ENCODE measurements at regions not wholly inside any gene's neighbourhood (a gene's known extent, or its start where the extent isn't known, plus 50 kb on each side); places are given as distances from the start of the nearest gene placed in this dataset.

- no peak overlapping the region; the same call in 1 of the 2 replicates for H4K91ac ChIP-seq (ENCODE audit: insufficient read depth, low read depth, low read length)
- H3K36me3 ChIP-seq (ENCODE audit: control insufficient read depth, insufficient read depth, low read length) = no peaks in the 10 kb centered on the region
- H3K9me1 ChIP-seq (ENCODE audit: insufficient read depth, low read length) = no peaks in the 10 kb centered on the region
- no peak overlapping the region for H2BK20ac ChIP-seq (ENCODE audit: low read depth, low read length)
- peak; percentile 33 for DNase-seq
- no TSS peak for BruUV-seq (replicated peaks)
- H3K27me3 ChIP-seq (ENCODE audit: control insufficient read depth, insufficient read depth, low read length) = no peaks in the 10 kb centered on the region
- H3K14ac ChIP-seq (replicated peaks; ENCODE audit: low read depth, low read length) = no peak overlapping the region
- no peak overlapping the region for H3K23ac ChIP-seq (ENCODE audit: low read depth, low read length)
- H2BK120ac ChIP-seq (ENCODE audit: low read depth, low read length) = 0 out of 2 replicates have a peak overlapping the region, but pooled peaks have one; percentile 40
- no peak overlapping the region for H3K4me2 ChIP-seq (ENCODE audit: low read depth, low read length)
- intact Hi-C loops (cut with micrococcal nuclease) (no loop called here), in situ Hi-C loops (cut with MboI; ENCODE audit: low sequenced_read_pairs) (no loop called here), dilution Hi-C loops (cut with HindIII; ENCODE audit: low sequenced_read_pairs, unreplicated experiment) (no loop called here)
- peaks cover 15% of the 10 kb centered on the region for H3K9me3 ChIP-seq (ENCODE audit: control insufficient read depth, insufficient read depth, low read length)
- no peak overlapping the region for H3K56ac ChIP-seq (ENCODE audit: extremely low read depth, insufficient read depth, low read length)
- 0 out of 4 replicates have a peak overlapping the region, but pooled peaks of 1 of the 2 experiments have one; percentile 9 for H4K8ac ChIP-seq (ENCODE audit: low read depth in 2 of 2, low read length in 2 of 2)
- H2AK9ac ChIP-seq (replicated peaks; ENCODE audit: low read depth, low read length, poor library complexity) = no peak overlapping the region
- H4K5ac ChIP-seq (ENCODE audit: low read depth, low read length) = no peak overlapping the region
- no peak overlapping the region for H3K18ac ChIP-seq (ENCODE audit: low read depth, low read length)
- H4K20me1 ChIP-seq (ENCODE audit: insufficient read depth, low read length) = no peaks in the 10 kb centered on the region
- H2AK5ac ChIP-seq (ENCODE audit: low read depth, low read length) = no peak overlapping the region
- CTCF ChIA-PET = no interaction called here
- no peak for TF ChIP-seq MAFK (IDR thresholded peaks at IDR 0.05; ENCODE audit: low read depth, low read length)
- no peak overlapping the region for H2AFZ ChIP-seq (replicated peaks; ENCODE audit: low read length, poor library complexity)
- H3K9ac ChIP-seq (ENCODE audit: low read depth, low read length) = no peak overlapping the region
- H3K27ac ChIP-seq (ENCODE audit: insufficient read depth, low read length) = no peak overlapping the region
- H3K4me1 ChIP-seq (ENCODE audit: control insufficient read depth, insufficient read depth, low read length) = no peaks in the 10 kb centered on the region
- POLR2A ChIA-PET (ENCODE audit: unreplicated experiment) = no interaction called here
- no peaks in the 10 kb centered on the region for H3K79me1 ChIP-seq (ENCODE audit: low read depth in 1 of 2, low read length in 2 of 2)
- H2BK5ac ChIP-seq (ENCODE audit: low read depth, low read length, poor library complexity, severe bottlenecking) = no peak overlapping the region
- peak; percentile 72 for ATAC-seq (ENCODE audit: low read depth)
- no CpG with 5 or more reads among the region's 2 CpGs for WGBS, 2 experiments (ENCODE audit: extremely low coverage in 2 of 2, insufficient read length in 1 of 2)
- no peak overlapping the region for H2BK15ac ChIP-seq (ENCODE audit: low read depth, low read length)
- no peak overlapping the region for H3K4me3 ChIP-seq (ENCODE audit: insufficient read depth, low read depth, low read length)
- H3K4ac ChIP-seq (ENCODE audit: low read depth, low read length) = no peak overlapping the region
These were observed 569.0 kb upstream of the SORCS1 start for GRCh38 chr10:107733328-107734130.

Data from IMR-90 (cell line).